Esophagus muscularis mucosa (tissue), 3 donors: ENCODE measurements at regions not wholly inside any gene's neighbourhood (a gene's known extent, or its start where the extent isn't known, plus 50 kb on each side); places are given as distances from the start of the nearest gene placed in this dataset.

Experiments
- POLR2A ChIP-seq: fragments of 450-650 bp; IDR thresholded peaks from one replicate; pipeline ENCODE4 v1.6.1; 2017; ENCODE audit warnings: antibody characterized with exemption, moderate library complexity, mild to moderate bottlenecking, low read depth
- TF ChIP-seq, protein P1 (sequence below), 3 experiments: fragments of 200-600 bp in 2 of 3; fragments of 450-650 bp in 1 of 3; sonication (generic) in 2 of 3; IDR thresholded peaks; one replicate each; pipeline ENCODE4 v1.5.1; 2017 to 2019; ENCODE audit warnings: antibody characterized with exemption in 3 of 3, mild to moderate bottlenecking in 2 of 3, moderate library complexity in 1 of 3

DNA sequence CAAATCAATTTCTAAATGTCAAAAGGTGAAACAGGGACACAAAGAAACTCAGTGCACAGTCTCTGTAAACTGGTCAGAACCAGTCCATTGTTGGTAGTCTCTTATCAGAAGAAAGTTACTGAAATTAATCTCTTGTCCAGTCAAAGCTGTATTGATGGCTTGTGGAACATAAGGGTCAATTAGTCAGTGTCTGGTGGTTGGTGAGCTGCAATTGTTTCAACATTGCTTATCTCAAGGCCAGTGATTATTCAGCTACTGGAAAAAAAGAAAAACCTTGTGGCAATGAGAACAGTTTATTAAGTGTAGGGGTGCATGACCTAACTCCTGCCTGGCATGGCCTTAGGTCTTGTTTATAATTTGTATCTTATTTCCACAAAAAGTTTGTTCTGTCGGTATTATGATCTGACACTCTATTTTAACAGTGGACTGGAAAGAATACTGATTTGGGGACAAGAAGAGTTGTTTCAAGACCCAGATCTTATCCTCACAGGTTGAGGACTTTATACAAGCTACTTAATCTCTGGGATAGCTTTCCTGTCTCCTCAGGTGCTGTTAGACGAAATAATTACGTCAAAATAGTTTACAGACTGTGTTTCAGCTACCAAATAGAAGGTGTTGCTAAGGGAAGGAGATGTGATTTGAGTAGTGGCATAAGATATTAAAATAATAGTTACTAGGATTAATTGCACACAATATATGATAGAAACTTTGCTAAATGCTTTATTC, 520.0 kb upstream of the IRAK1BP1 start:
- TF ChIP-seq, protein P1, sequence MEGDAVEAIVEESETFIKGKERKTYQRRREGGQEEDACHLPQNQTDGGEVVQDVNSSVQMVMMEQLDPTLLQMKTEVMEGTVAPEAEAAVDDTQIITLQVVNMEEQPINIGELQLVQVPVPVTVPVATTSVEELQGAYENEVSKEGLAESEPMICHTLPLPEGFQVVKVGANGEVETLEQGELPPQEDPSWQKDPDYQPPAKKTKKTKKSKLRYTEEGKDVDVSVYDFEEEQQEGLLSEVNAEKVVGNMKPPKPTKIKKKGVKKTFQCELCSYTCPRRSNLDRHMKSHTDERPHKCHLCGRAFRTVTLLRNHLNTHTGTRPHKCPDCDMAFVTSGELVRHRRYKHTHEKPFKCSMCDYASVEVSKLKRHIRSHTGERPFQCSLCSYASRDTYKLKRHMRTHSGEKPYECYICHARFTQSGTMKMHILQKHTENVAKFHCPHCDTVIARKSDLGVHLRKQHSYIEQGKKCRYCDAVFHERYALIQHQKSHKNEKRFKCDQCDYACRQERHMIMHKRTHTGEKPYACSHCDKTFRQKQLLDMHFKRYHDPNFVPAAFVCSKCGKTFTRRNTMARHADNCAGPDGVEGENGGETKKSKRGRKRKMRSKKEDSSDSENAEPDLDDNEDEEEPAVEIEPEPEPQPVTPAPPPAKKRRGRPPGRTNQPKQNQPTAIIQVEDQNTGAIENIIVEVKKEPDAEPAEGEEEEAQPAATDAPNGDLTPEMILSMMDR (IDR thresholded peaks at IDR 0.05), result no peak
- no peak for TF ChIP-seq POLR2A
